ENCODE measurements at regions not wholly inside any gene's neighbourhood (a gene's known extent, or its start where the extent isn't known, plus 50 kb on each side); places are given as distances from the start of the nearest gene placed in this dataset.

GRCh38 chr15:60152386-60152785 lies 148.3 kb downstream of the FOXB1 start:
- no peaks in the 10 kb centered on the region for H3K36me3 ChIP-seq (replicated peaks; ENCODE audit: insufficient read depth, low read length)
- TF ChIP-seq EZH2 (optimal IDR thresholded peaks at IDR 0.05; ENCODE audit: low read depth, low read length) (no peak), CTCF (IDR thresholded peaks at IDR 0.05; ENCODE audit: low read length) (no peak), EZH2phosphoT487 (IDR thresholded peaks at IDR 0.05; ENCODE audit: low read length) (no peak)
- no peaks in the 10 kb centered on the region for H3K79me2 ChIP-seq (ENCODE audit: low read length)
- H3K9me3 ChIP-seq (replicated peaks; ENCODE audit: insufficient read depth, low read length): no peaks in the 10 kb centered on the region
- H3K27ac ChIP-seq (ENCODE audit: low read length): no peak overlapping the region
- DNase-seq: peak; percentile 15
- no peaks in the 10 kb centered on the region for H3K9me2 ChIP-seq (replicated peaks; ENCODE audit: insufficient read depth, low read length)
- no peak overlapping the region for H3K4me2 ChIP-seq (ENCODE audit: low read depth, low read length)
- H2AFZ ChIP-seq (ENCODE audit: low read length): no peak overlapping the region
- no peaks in the 10 kb centered on the region for H3K27me3 ChIP-seq (replicated peaks; ENCODE audit: insufficient read depth, low read length)
- no peaks in the 10 kb centered on the region for H3F3A ChIP-seq (ENCODE audit: insufficient read depth, low read length)
- no peaks in the 10 kb centered on the region for H3K4me1 ChIP-seq (ENCODE audit: low read length)
- H3K4me3 ChIP-seq (ENCODE audit: low read length): no peak overlapping the region
- no peaks in the 10 kb centered on the region for H4K20me1 ChIP-seq (ENCODE audit: insufficient read depth, low read length)
- no peak overlapping the region for H3K9ac ChIP-seq (ENCODE audit: low read length)

DNA sequence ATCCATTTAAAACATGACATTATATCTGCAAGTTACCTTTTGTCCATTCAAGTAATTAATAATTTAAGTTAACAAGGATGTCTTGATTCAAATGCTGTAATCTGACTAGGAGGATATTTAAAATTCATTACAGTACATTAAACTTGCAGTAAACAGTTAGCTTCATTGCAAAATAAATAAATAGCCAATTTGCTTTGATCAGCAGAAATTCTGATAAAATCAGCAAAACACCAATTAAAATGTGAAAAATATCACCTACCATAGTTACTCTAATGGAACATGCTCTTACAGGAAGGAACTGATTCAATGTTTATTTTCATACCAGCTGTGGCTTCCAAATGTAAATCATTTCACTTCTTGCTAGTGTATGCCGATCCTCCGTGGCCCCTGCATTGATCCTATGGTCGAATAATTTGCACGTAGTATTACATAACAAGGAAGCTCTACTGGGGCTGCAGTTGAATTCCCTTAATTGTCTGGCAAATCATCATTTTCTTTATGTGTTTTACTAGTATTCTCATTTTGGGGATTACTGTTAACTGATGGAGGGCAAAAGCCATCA lies 150.7 kb downstream of the FOXB1 start:
- Histone ChIP-seq H3K9me3 (replicated peaks; ENCODE audit: insufficient read depth, low read length) (no peaks in the 10 kb centered on the region), H3K27ac (ENCODE audit: low read length) (no peak overlapping the region), H3K4me1 (ENCODE audit: low read length) (no peaks in the 10 kb centered on the region), H3K9me2 (replicated peaks; ENCODE audit: insufficient read depth, low read length) (no peaks in the 10 kb centered on the region), H3K4me3 (ENCODE audit: low read length) (no peak overlapping the region), H2AFZ (ENCODE audit: low read length) (no peak overlapping the region), H3K79me2 (ENCODE audit: low read length) (no peaks in the 10 kb centered on the region), H3K36me3 (replicated peaks; ENCODE audit: insufficient read depth, low read length) (no peaks in the 10 kb centered on the region), H3K27me3 (replicated peaks; ENCODE audit: insufficient read depth, low read length) (no peaks in the 10 kb centered on the region), H4K20me1 (ENCODE audit: insufficient read depth, low read length) (no peaks in the 10 kb centered on the region), H3K9ac (ENCODE audit: low read length) (no peak overlapping the region), H3K4me2 (ENCODE audit: low read depth, low read length) (no peak overlapping the region), H3F3A (ENCODE audit: insufficient read depth, low read length) (no peaks in the 10 kb centered on the region)
- TF ChIP-seq EZH2phosphoT487 (IDR thresholded peaks at IDR 0.05; ENCODE audit: low read length) (no peak), CTCF (IDR thresholded peaks at IDR 0.05; ENCODE audit: low read length) (no peak), EZH2 (optimal IDR thresholded peaks at IDR 0.05; ENCODE audit: low read depth, low read length) (no peak)
- DNase-seq: no peak

GRCh38 chr15:60155661-60156060 lies 151.6 kb downstream of the FOXB1 start:
- H3K4me2 ChIP-seq (ENCODE audit: low read depth, low read length): no peak overlapping the region
- no peaks in the 10 kb centered on the region for H3K9me3 ChIP-seq (replicated peaks; ENCODE audit: insufficient read depth, low read length)
- H3K36me3 ChIP-seq (replicated peaks; ENCODE audit: insufficient read depth, low read length): no peaks in the 10 kb centered on the region
- H3K9me2 ChIP-seq (replicated peaks; ENCODE audit: insufficient read depth, low read length): no peaks in the 10 kb centered on the region
- DNase-seq: no peak
- no peaks in the 10 kb centered on the region for H3K4me1 ChIP-seq (ENCODE audit: low read length)
- no peak overlapping the region for H3K4me3 ChIP-seq (ENCODE audit: low read length)
- no peaks in the 10 kb centered on the region for H3F3A ChIP-seq (ENCODE audit: insufficient read depth, low read length)
- no peaks in the 10 kb centered on the region for H3K79me2 ChIP-seq (ENCODE audit: low read length)
- TF ChIP-seq EZH2 (optimal IDR thresholded peaks at IDR 0.05; ENCODE audit: low read depth, low read length) (no peak), CTCF (IDR thresholded peaks at IDR 0.05; ENCODE audit: low read length) (no peak), EZH2phosphoT487 (IDR thresholded peaks at IDR 0.05; ENCODE audit: low read length) (no peak)
- H3K27ac ChIP-seq (ENCODE audit: low read length): no peak overlapping the region
- no peaks in the 10 kb centered on the region for H4K20me1 ChIP-seq (ENCODE audit: insufficient read depth, low read length)
- no peak overlapping the region for H2AFZ ChIP-seq (ENCODE audit: low read length)
- H3K27me3 ChIP-seq (replicated peaks; ENCODE audit: insufficient read depth, low read length): no peaks in the 10 kb centered on the region
- H3K9ac ChIP-seq (ENCODE audit: low read length): no peak overlapping the region

Data from MM.1S (cell line).